Kidney (tissue), 13 donors: ENCODE measurements at regions not wholly inside any gene's neighbourhood (a gene's known extent, or its start where the extent isn't known, plus 50 kb on each side); places are given as distances from the start of the nearest gene placed in this dataset.
A peak's percentile ranks its signal among the peaks of the same experiment; 100 is the strongest.

ENCODE experiments used
- DNase-seq, 5 donors: peaks; one replicate each; pipeline ENCODE4 v3.0.0-alpha.2; 2013 to 2020
- FAIRE-seq: peaks from 2 replicates; lab custom pipeline; 2012; peaks lifted over from hg19 to GRCh38; lab: Jason Lieb, UNC
- H3K27ac ChIP-seq, 2 donors: one replicate each; pipeline ENCODE4 v1.7.0; 2013; ENCODE audit warnings: low read depth in 2 of 2, low read length in 2 of 2, inconsistent platforms in 1 of 2
- H3K27me3 ChIP-seq: one replicate; pipeline ENCODE4 v1.7.1; 2013; ENCODE audit warnings: low read length, inconsistent platforms; ENCODE audit not compliant: control insufficient read depth, insufficient read depth
- H3K36me3 ChIP-seq, 3 donors: one replicate each; pipeline versions ENCODE4 v1.7.0 to v1.7.1; 2013; ENCODE audit warnings: low read length in 3 of 3, control low read depth in 1 of 3, inconsistent platforms in 1 of 3; ENCODE audit not compliant: insufficient read depth in 3 of 3, control insufficient read depth in 2 of 3
- H3K4me1 ChIP-seq, 3 donors: one replicate each; pipeline versions ENCODE4 v1.7.0 to v1.7.1; 2013; ENCODE audit warnings: low read length in 3 of 3, inconsistent platforms in 1 of 3, low read depth in 1 of 3; ENCODE audit not compliant: control insufficient read depth in 2 of 3, insufficient read depth in 2 of 3
- H3K4me3 ChIP-seq, 3 donors: one replicate each; pipeline versions ENCODE4 v1.7.0 to v1.8.1; 2013; ENCODE audit warnings: low read length in 3 of 3, control low read depth in 1 of 3, inconsistent platforms in 1 of 3
- H3K9ac ChIP-seq, 3 donors: one replicate each; pipeline versions ENCODE4 v1.7.0 to v1.7.1; 2013; ENCODE audit warnings: low read length in 3 of 3, control low read depth in 1 of 3, inconsistent platforms in 1 of 3
- H3K9me3 ChIP-seq, 3 donors: one replicate each; pipeline versions ENCODE4 v1.7.0 to v1.7.1; 2013; ENCODE audit warnings: low read length in 3 of 3, control low read depth in 1 of 3, inconsistent platforms in 1 of 3; ENCODE audit not compliant: control insufficient read depth in 2 of 3, insufficient read depth in 1 of 3
- intact Hi-C: fragments of 100-400 bp; cut with DNase I; formaldehyde crosslinking; loops from one replicate; pipeline ENCODE4 v1.11.1; 2022
- TF ChIP-seq, protein P1 (sequence below): IDR thresholded peaks from 3 replicates; pipeline ENCODE4 v1.5.1; 2012; ENCODE audit warnings: mild to moderate bottlenecking, moderate library complexity, borderline replicate concordance; ENCODE audit not compliant: insufficient read depth; ENCODE audit errors: extremely low read depth
- donor health status: control.
- donor health status: control.
- donor health status: control.
- donor health status: control.
- donor health status: control.
- donor health status: DM: yes; HTN: yes; CAD: no.
- donor health status: Normal renal cell carcinoma (clear cell type).

DNA sequence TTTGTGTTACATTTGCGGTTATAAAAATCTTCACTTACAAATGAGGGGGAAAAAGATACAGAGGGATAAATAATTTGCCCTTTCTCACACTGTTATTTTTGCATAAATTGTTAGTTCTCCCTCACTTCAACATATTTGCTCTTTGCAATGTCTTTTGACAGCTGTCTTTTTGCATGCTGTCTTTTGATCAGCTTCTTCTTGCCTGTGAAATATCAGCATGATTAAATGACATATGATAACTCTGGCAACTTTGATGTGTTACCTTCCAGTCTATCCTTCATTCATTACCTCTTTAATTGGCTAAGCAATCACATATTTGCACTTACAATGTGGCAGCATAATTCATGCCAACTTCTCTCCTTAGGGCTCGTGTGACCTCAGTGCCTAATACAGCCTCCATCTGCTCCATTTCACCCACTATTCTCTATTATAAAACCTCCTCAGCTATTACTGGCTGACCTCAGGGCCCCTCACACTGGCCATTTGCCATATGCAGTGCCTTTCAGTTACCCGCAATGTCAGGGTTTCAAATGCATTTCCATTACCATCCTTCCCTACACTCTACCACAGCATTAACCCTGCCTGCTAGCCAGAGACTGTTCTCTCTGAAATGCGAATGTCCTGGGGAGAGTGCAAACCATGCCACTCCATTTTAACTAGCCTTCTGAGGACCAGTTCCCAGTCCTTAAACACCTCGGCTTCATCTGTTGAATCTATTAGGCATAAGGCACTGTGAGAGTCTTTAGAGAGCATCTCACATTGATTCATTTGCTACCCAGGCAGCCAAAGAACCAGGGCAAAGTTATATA lies 1056.6 kb upstream of the CHAC2 start:
- no peaks in the 10 kb centered on the region for H3K4me1 ChIP-seq
- TF ChIP-seq, protein P1, sequence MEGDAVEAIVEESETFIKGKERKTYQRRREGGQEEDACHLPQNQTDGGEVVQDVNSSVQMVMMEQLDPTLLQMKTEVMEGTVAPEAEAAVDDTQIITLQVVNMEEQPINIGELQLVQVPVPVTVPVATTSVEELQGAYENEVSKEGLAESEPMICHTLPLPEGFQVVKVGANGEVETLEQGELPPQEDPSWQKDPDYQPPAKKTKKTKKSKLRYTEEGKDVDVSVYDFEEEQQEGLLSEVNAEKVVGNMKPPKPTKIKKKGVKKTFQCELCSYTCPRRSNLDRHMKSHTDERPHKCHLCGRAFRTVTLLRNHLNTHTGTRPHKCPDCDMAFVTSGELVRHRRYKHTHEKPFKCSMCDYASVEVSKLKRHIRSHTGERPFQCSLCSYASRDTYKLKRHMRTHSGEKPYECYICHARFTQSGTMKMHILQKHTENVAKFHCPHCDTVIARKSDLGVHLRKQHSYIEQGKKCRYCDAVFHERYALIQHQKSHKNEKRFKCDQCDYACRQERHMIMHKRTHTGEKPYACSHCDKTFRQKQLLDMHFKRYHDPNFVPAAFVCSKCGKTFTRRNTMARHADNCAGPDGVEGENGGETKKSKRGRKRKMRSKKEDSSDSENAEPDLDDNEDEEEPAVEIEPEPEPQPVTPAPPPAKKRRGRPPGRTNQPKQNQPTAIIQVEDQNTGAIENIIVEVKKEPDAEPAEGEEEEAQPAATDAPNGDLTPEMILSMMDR: no peak
- no peak for FAIRE-seq
- H3K36me3 ChIP-seq: no peaks in the 10 kb centered on the region
- no peak for DNase-seq
- H3K9me3 ChIP-seq: no peaks in the 10 kb centered on the region
- H3K27ac ChIP-seq: no peak overlapping the region
- no peak overlapping the region for H3K9ac ChIP-seq
- intact Hi-C loops: no loop called here
- no peak overlapping the region for H3K4me3 ChIP-seq
- no peaks in the 10 kb centered on the region for H3K27me3 ChIP-seq

DNA sequence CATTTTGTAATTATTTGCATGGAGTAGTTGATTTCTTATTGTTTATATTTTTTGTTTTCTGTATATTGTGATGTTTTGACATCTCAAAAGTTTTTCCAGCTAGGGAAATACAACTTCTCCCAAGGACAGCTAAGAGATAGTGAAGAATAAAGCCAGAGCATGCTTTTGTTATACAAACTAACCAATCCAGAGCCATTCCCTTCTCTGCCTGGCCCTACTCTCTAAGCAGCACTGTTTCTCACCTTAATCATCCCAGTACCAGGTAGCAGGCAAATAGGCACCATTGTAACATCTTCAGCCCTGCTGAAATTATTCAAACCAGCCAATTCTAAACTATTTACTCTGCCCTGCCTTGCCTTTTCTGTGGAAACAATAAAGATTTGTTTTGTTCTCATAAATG lies 1063.4 kb upstream of the CHAC2 start:
- H3K4me1 ChIP-seq: no peaks in the 10 kb centered on the region
- no peaks in the 10 kb centered on the region for H3K27me3 ChIP-seq
- H3K4me3 ChIP-seq: no peak overlapping the region
- H3K9me3 ChIP-seq: no peaks in the 10 kb centered on the region
- no peak overlapping the region for H3K27ac ChIP-seq
- DNase-seq (no peak), FAIRE-seq (no peak)
- TF ChIP-seq, protein P1: no peak
- H3K36me3 ChIP-seq: no peaks in the 10 kb centered on the region
- intact Hi-C loops: no loop called here
- H3K9ac ChIP-seq: no peak overlapping the region

DNA sequence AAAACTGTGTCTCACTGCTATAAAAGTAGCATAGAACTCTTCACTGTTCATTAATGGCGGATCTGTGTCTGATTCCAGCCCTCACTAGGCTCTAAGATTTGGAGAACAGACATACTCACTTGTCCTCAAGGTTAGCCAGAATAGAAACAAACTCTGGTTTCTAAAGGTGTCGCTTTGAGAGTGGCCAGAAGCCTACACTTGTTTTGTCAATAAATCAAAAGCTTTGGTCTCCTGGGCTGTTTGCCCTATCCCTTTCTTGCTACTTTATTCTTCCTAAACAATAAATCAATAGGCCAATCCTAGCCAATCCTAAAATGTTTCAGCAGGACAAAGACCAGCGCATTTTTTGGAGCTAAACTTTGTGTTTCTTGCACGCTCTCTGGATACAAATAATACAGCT lies 1064.6 kb upstream of the CHAC2 start:
- DNase-seq: peak in 2 of 5 donors; percentile 39 to 40

More for the DNA sequence above, 1064.6 kb upstream of the CHAC2 start:
- H3K4me3 ChIP-seq: no peak overlapping the region
- H3K27me3 ChIP-seq: no peaks in the 10 kb centered on the region
- no peaks in the 10 kb centered on the region for H3K36me3 ChIP-seq
- FAIRE-seq: no peak
- TF ChIP-seq, protein P1: no peak
- H3K4me1 ChIP-seq: no peaks in the 10 kb centered on the region
- H3K9me3 ChIP-seq: no peaks in the 10 kb centered on the region
- intact Hi-C loops: no loop called here
- no peak overlapping the region for H3K27ac ChIP-seq
- H3K9ac ChIP-seq: no peak overlapping the region
